ENCODE measurements at regions not wholly inside any gene's neighbourhood (a gene's known extent, or its start where the extent isn't known, plus 50 kb on each side); places are given as distances from the start of the nearest gene placed in this dataset.

- Histone ChIP-seq H3K27me3 (ENCODE audit: control insufficient read depth in 2 of 2, insufficient read depth in 2 of 2, low read length in 2 of 2) (no peaks in the 10 kb centered on the region), H3K4me1 (ENCODE audit: control insufficient read depth in 2 of 2, insufficient read depth in 2 of 2, low read length in 2 of 2) (peaks cover 0 to 3% of the 10 kb centered on the region in 2 donors), H3K36me3 (ENCODE audit: control insufficient read depth in 2 of 3, insufficient read depth in 3 of 3, low read length in 3 of 3) (no peaks in the 10 kb centered on the region), H3K4me3 (ENCODE audit: low read length) (no peak overlapping the region), H3K9me3 (ENCODE audit: control insufficient read depth in 2 of 3, low read length in 3 of 3) (no peaks in the 10 kb centered on the region), H3K27ac (ENCODE audit: low read depth, low read length) (no peak overlapping the region)
- no peaks in the 10 kb centered on the region for H3K27me3 Mint-ChIP-seq
- POLR2A ChIA-PET = no interaction called here
- ATAC-seq (no peak), DNase-seq (no peak)
- peak overlapping the region in 2 of 9 donors; percentile 6 to 42 for H3K27ac Mint-ChIP-seq
- H3K4me1 Mint-ChIP-seq = peaks cover 5 to 18% (median 10%) of the 10 kb centered on the region in 7 donors
- intact Hi-C loops (cut with micrococcal nuclease) = loop anchor here (5.0 to 10.0 kb wide), 2 partner anchors 52 to 120 kb away; no protein-coding TSS in a partner anchor
- peaks cover 0 to 9% (median 0%) of the 10 kb centered on the region in 11 donors for H3K9me3 Mint-ChIP-seq
- H3K36me3 Mint-ChIP-seq = no peaks in the 10 kb centered on the region
- H3K4me3 Mint-ChIP-seq = peak overlapping the region in 8 of 10 donors; percentile 19 to 74 (median 45)
- CTCF ChIA-PET = no interaction called here
Measured at GRCh38 chrX:20382518-20383297, 116.0 kb upstream of the RPS6KA3 start.

DNA sequence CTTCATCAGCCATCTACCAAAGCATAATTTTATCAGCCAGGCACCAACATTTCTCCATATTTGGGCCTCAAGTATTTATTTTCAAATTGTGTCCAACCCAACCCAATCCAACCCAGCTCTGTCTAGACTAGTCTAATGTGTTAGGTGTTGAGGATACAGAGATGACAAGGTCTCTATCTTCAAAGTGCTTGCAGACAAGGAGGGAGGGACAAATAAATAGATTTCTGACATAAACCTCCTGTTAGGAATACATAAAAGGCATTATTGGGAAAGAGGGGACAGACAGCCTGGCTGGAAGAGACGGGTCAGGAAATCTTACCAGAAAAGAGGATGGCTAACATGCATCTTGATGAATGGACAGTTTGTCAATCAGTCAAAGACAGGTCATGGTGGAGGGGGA is 115.4 kb upstream of the RPS6KA3 start:
- H3K27ac ChIP-seq (ENCODE audit: low read depth, low read length) = no peak overlapping the region
- ATAC-seq (no peak), DNase-seq (no peak)
- H3K4me3 ChIP-seq (ENCODE audit: low read length) = no peak overlapping the region
- intact Hi-C loops (cut with micrococcal nuclease) = loop anchor here (5.0 to 10.0 kb wide), 2 partner anchors 53 to 120 kb away; no protein-coding TSS in a partner anchor
- ChIA-PET CTCF (no interaction called here), POLR2A (no interaction called here)
- peak overlapping the region in 5 of 10 donors; percentile 16 to 74 (median 66) for H3K4me3 Mint-ChIP-seq
- no peaks in the 10 kb centered on the region for H3K36me3 Mint-ChIP-seq
- no peaks in the 10 kb centered on the region for H3K9me3 ChIP-seq (ENCODE audit: control insufficient read depth in 2 of 3, low read length in 3 of 3)
- H3K27ac Mint-ChIP-seq = peak overlapping the region in 2 of 9 donors; percentile 6 to 7
- H3K9me3 Mint-ChIP-seq = peaks cover 0 to 9% (median 0%) of the 10 kb centered on the region in 11 donors
- peaks cover 0 to 3% of the 10 kb centered on the region in 2 donors for H3K4me1 ChIP-seq (ENCODE audit: control insufficient read depth in 2 of 2, insufficient read depth in 2 of 2, low read length in 2 of 2)
- H3K4me1 Mint-ChIP-seq = peaks cover 5 to 18% (median 10%) of the 10 kb centered on the region in 7 donors
- H3K27me3 ChIP-seq (ENCODE audit: control insufficient read depth in 2 of 2, insufficient read depth in 2 of 2, low read length in 2 of 2) = no peaks in the 10 kb centered on the region
- H3K36me3 ChIP-seq (ENCODE audit: control insufficient read depth in 2 of 3, insufficient read depth in 3 of 3, low read length in 3 of 3) = no peaks in the 10 kb centered on the region
- H3K27me3 Mint-ChIP-seq = no peaks in the 10 kb centered on the region

- H3K9me3 Mint-ChIP-seq = peaks cover 0 to 9% (median 0%) of the 10 kb centered on the region in 11 donors
- intact Hi-C loops (cut with micrococcal nuclease) = loop anchor here in 1 of 2 donors (5.0 kb wide), 1 partner anchor 34 kb away; no protein-coding TSS in a partner anchor
- DNase-seq (no peak), ATAC-seq (no peak)
- Histone ChIP-seq H3K27ac (ENCODE audit: low read depth, low read length) (no peak overlapping the region), H3K9me3 (ENCODE audit: control insufficient read depth in 2 of 3, low read length in 3 of 3) (no peaks in the 10 kb centered on the region), H3K4me3 (ENCODE audit: low read length) (no peak overlapping the region), H3K27me3 (ENCODE audit: control insufficient read depth in 2 of 2, insufficient read depth in 2 of 2, low read length in 2 of 2) (no peaks in the 10 kb centered on the region), H3K4me1 (ENCODE audit: control insufficient read depth in 2 of 2, insufficient read depth in 2 of 2, low read length in 2 of 2) (peaks cover 0 to 3% of the 10 kb centered on the region in 2 donors), H3K36me3 (ENCODE audit: control insufficient read depth in 2 of 3, insufficient read depth in 3 of 3, low read length in 3 of 3) (no peaks in the 10 kb centered on the region)
- POLR2A ChIA-PET = no interaction called here
- peak overlapping the region in 4 of 9 donors; percentile 23 to 41 (median 31) for H3K27ac Mint-ChIP-seq
- peaks cover 8 to 32% (median 18%) of the 10 kb centered on the region in 7 donors for H3K4me1 Mint-ChIP-seq
- H3K27me3 Mint-ChIP-seq = no peaks in the 10 kb centered on the region
- CTCF ChIA-PET = no interaction called here
- H3K4me3 Mint-ChIP-seq = no peak overlapping the region
- no peaks in the 10 kb centered on the region for H3K36me3 Mint-ChIP-seq
Measured at GRCh38 chrX:20378233-20378920, 111.7 kb upstream of the RPS6KA3 start.

DNA sequence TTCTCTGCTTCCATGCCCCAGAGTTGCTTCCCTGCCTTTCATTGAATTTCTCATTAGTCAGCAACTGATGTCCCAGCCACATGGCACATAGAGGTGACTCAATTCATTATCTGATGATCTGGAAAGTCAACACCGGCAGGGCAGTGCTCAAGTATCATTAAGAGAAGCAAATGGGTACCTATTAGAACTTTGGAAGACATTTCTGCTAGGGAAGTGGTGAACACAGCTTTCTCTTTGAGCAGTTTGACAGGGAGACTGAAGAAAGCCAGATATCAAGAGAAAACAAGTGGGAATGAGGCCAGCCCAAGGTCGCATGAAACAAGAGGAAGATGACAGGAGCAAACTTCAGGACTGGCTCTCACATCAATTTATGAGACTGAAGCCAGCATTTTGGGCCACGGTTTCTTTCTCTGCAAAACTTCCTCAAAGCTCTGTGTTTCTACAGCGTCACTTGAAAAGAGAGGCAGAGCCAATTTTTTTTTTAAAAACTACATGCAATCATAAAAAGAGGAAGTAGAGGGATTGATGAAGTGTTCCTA is 108.3 kb upstream of the RPS6KA3 start:
- Mint-ChIP-seq H3K4me1 (peaks cover 5 to 23% (median 15%) of the 10 kb centered on the region in 7 donors), H3K9me3 (peaks cover 0 to 7% (median 0%) of the 10 kb centered on the region in 11 donors), H3K27ac (peak overlapping the region in 5 of 9 donors; percentile 6 to 78 (median 34)), H3K27me3 (peaks cover 0 to 2% (median 0%) of the 10 kb centered on the region in 5 donors), H3K36me3 (no peaks in the 10 kb centered on the region), H3K4me3 (peak overlapping the region in 9 of 10 donors; percentile 12 to 74 (median 63))
- ChIA-PET POLR2A (interaction anchor here (1.2 kb wide), 1 partner anchor 61 kb away, joined by 4 read pairs; no protein-coding TSS in a partner anchor), CTCF (no interaction called here)
- H3K4me1 ChIP-seq (ENCODE audit: control insufficient read depth in 2 of 2, insufficient read depth in 2 of 2, low read length in 2 of 2) = no peaks in the 10 kb centered on the region
- intact Hi-C loops (cut with micrococcal nuclease) = loop anchor here in 1 of 2 donors (5.0 kb wide), 1 partner anchor 37 kb away; no protein-coding TSS in a partner anchor
- DNase-seq = no peak
- peak; percentile 62 for ATAC-seq
- H3K36me3 ChIP-seq (ENCODE audit: control insufficient read depth in 2 of 3, insufficient read depth in 3 of 3, low read length in 3 of 3) = no peaks in the 10 kb centered on the region
- no peaks in the 10 kb centered on the region for H3K27me3 ChIP-seq (ENCODE audit: control insufficient read depth in 2 of 2, insufficient read depth in 2 of 2, low read length in 2 of 2)
- H3K27ac ChIP-seq (ENCODE audit: low read depth, low read length) = no peak overlapping the region
- H3K4me3 ChIP-seq (ENCODE audit: low read length) = no peak overlapping the region
- H3K9me3 ChIP-seq (ENCODE audit: control insufficient read depth in 2 of 3, low read length in 3 of 3) = no peaks in the 10 kb centered on the region

GRCh38 chrX:20374450-20374849 is 107.7 kb upstream of the RPS6KA3 start:
- Mint-ChIP-seq H3K27ac (no peak overlapping the region), H3K4me1 (peaks cover 5 to 23% (median 15%) of the 10 kb centered on the region in 7 donors), H3K36me3 (no peaks in the 10 kb centered on the region), H3K9me3 (peaks cover 0 to 2% (median 0%) of the 10 kb centered on the region in 11 donors), H3K27me3 (peaks cover 0 to 2% (median 0%) of the 10 kb centered on the region in 5 donors), H3K4me3 (peak overlapping the region in 1 of 10 donors; percentile 69)
- no peak overlapping the region for H3K4me3 ChIP-seq (ENCODE audit: low read length)
- DNase-seq (no peak), ATAC-seq (no peak)
- no peaks in the 10 kb centered on the region for H3K9me3 ChIP-seq (ENCODE audit: control insufficient read depth in 2 of 3, low read length in 3 of 3)
- H3K4me1 ChIP-seq (ENCODE audit: control insufficient read depth in 2 of 2, insufficient read depth in 2 of 2, low read length in 2 of 2) = no peaks in the 10 kb centered on the region
- no peaks in the 10 kb centered on the region for H3K36me3 ChIP-seq (ENCODE audit: control insufficient read depth in 2 of 3, insufficient read depth in 3 of 3, low read length in 3 of 3)
- H3K27ac ChIP-seq (ENCODE audit: low read depth, low read length) = no peak overlapping the region
- CTCF ChIA-PET = no interaction called here
- intact Hi-C loops (cut with micrococcal nuclease) = no loop called here
- POLR2A ChIA-PET = interaction anchor here (1.2 kb wide), 1 partner anchor 62 kb away, joined by 4 read pairs; no protein-coding TSS in a partner anchor
- no peaks in the 10 kb centered on the region for H3K27me3 ChIP-seq (ENCODE audit: control insufficient read depth in 2 of 2, insufficient read depth in 2 of 2, low read length in 2 of 2)

- Histone ChIP-seq H3K9me3 (ENCODE audit: control insufficient read depth in 2 of 3, low read length in 3 of 3) (no peaks in the 10 kb centered on the region), H3K27me3 (ENCODE audit: control insufficient read depth in 2 of 2, insufficient read depth in 2 of 2, low read length in 2 of 2) (no peaks in the 10 kb centered on the region), H3K27ac (ENCODE audit: low read depth, low read length) (no peak overlapping the region), H3K36me3 (ENCODE audit: control insufficient read depth in 2 of 3, insufficient read depth in 3 of 3, low read length in 3 of 3) (no peaks in the 10 kb centered on the region), H3K4me3 (ENCODE audit: low read length) (no peak overlapping the region), H3K4me1 (ENCODE audit: control insufficient read depth in 2 of 2, insufficient read depth in 2 of 2, low read length in 2 of 2) (no peaks in the 10 kb centered on the region)
- ATAC-seq (no peak), DNase-seq (no peak)
- POLR2A ChIA-PET = no interaction called here
- CTCF ChIA-PET = no interaction called here
- peaks cover 0 to 2% (median 0%) of the 10 kb centered on the region in 5 donors for H3K27me3 Mint-ChIP-seq
- intact Hi-C loops (cut with micrococcal nuclease) = no loop called here
- no peaks in the 10 kb centered on the region for H3K9me3 Mint-ChIP-seq
- H3K36me3 Mint-ChIP-seq = no peaks in the 10 kb centered on the region
- no peak overlapping the region for H3K27ac Mint-ChIP-seq
- peaks cover 5 to 23% (median 12%) of the 10 kb centered on the region in 7 donors for H3K4me1 Mint-ChIP-seq
- no peak overlapping the region for H3K4me3 Mint-ChIP-seq
Measured at GRCh38 chrX:20373063-20373462, 106.4 kb upstream of the RPS6KA3 start.
